Bronchial epithelial cell (primary cell): ENCODE measurements at regions not wholly inside any gene's neighbourhood (a gene's known extent, or its start where the extent isn't known, plus 50 kb on each side); places are given as distances from the start of the nearest gene placed in this dataset.
A peak's percentile ranks its signal among the peaks of the same experiment; 100 is the strongest.

Source experiments
- DNase-seq: peaks from one replicate; pipeline ENCODE4 v3.0.0-alpha.2; 2010; ENCODE audit warnings: low read depth
- FAIRE-seq: peaks from 2 replicates; lab custom pipeline; 2011; peaks lifted over from hg19 to GRCh38; lab: Jason Lieb, UNC
- H3K27me3 ChIP-seq: 2 replicates; pipeline ENCODE4 v1.5.1; 2011; ENCODE audit warnings: low read length; ENCODE audit not compliant: control insufficient read depth, insufficient read depth
- H3K36me3 ChIP-seq: 2 replicates; pipeline ENCODE4 v1.5.1; 2011; ENCODE audit warnings: low read length; ENCODE audit not compliant: control insufficient read depth, insufficient read depth
- H3K4me3 ChIP-seq: 2 replicates; pipeline ENCODE4 v1.5.1; 2011; ENCODE audit warnings: mild to moderate bottlenecking, low read depth, low read length, control low read depth
- TF ChIP-seq, protein P1 (sequence below): IDR thresholded peaks from 2 replicates; pipeline ENCODE4 v1.5.1; 2011; ENCODE audit warnings: mild to moderate bottlenecking, moderate library complexity, low read length, control low read depth, inconsistent platforms; ENCODE audit not compliant: insufficient read depth, severe bottlenecking

DNA sequence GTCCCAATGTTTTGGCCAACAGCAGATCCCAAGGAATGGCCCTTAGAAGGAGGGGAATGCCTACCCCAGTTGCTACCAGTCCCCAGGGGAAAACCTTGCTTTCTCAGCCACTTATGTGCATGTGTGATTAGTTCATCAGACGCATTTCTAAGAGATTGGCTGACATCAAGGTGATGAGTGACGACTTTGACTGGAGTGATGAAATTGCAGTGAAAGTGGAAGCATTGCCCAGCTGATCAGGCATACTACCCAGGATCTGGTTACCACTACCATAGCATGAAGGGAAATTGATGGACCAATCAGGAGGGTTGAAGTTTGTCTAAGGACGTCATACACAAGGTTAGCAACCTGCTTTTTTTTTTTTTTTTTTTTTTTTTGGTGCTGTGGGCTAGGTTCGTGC is 90.3 kb upstream of the ELMO1 start:
- no peak overlapping the region for H3K4me3 ChIP-seq
- DNase-seq (no peak), FAIRE-seq (no peak)
- H3K36me3 ChIP-seq = no peaks in the 10 kb centered on the region
- H3K27me3 ChIP-seq = no peaks in the 10 kb centered on the region
- TF ChIP-seq, protein P1, sequence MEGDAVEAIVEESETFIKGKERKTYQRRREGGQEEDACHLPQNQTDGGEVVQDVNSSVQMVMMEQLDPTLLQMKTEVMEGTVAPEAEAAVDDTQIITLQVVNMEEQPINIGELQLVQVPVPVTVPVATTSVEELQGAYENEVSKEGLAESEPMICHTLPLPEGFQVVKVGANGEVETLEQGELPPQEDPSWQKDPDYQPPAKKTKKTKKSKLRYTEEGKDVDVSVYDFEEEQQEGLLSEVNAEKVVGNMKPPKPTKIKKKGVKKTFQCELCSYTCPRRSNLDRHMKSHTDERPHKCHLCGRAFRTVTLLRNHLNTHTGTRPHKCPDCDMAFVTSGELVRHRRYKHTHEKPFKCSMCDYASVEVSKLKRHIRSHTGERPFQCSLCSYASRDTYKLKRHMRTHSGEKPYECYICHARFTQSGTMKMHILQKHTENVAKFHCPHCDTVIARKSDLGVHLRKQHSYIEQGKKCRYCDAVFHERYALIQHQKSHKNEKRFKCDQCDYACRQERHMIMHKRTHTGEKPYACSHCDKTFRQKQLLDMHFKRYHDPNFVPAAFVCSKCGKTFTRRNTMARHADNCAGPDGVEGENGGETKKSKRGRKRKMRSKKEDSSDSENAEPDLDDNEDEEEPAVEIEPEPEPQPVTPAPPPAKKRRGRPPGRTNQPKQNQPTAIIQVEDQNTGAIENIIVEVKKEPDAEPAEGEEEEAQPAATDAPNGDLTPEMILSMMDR = no peak

- no peak for FAIRE-seq
- H3K27me3 ChIP-seq = no peaks in the 10 kb centered on the region
- DNase-seq = no peak
- no peaks in the 10 kb centered on the region for H3K36me3 ChIP-seq
- TF ChIP-seq, protein P1 = no peak
- H3K4me3 ChIP-seq = no peak overlapping the region
These were observed 92.3 kb upstream of the ELMO1 start for GRCh38 chr7:37540917-37541316.

GRCh38 chr7:37541810-37542443 is 93.3 kb upstream of the ELMO1 start:
- H3K27me3 ChIP-seq = no peaks in the 10 kb centered on the region

DNA sequence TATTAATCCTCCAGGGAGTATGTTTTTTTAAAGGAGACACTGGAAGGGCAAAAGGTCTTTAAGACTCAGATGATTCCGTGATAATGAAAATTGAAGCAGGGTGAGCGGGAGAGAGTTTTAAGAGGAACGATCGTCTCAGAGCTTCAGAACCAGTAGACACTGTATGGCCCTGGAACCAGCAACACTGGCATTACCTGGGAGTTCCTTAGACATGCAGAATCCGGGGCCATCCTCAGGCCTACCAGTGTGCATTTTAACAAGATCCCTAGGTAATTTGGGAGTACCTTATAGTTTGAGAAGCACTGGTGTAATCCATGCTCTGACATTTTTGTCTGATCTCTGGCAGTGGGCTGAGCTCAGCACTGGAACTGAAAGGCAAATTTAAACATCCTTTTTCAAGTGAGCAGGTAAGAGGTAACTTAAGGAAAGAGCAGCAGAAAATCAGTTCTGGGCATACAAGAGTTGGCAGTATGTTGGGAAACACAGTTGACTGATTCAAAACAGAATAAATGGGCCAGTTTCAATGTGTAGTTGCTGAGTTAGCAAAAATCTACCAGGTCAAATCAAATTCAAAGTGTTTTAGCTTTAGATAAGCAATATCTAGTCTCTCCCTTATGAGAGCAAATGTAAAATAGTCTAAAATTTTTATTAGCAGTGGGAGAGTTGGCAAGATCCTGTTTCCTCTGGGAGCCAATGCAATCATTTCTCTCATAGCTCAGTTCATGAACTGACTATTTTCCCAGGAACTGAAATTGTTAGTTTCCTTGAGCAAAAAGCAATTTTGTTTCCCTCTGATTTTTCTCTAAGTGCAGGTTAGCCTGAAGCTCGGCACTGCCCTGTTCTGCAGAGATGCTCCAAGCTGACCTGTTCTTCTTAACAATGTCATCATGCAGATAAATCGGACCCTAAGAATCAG is 97.2 kb upstream of the ELMO1 start:
- no peak for FAIRE-seq
- TF ChIP-seq, protein P1 = no peak

More at GRCh38 chr7:37541810-37542443, 93.3 kb upstream of the ELMO1 start:
- no peaks in the 10 kb centered on the region for H3K36me3 ChIP-seq
- TF ChIP-seq, protein P1 = no peak
- no peak overlapping the region for H3K4me3 ChIP-seq
- DNase-seq (no peak), FAIRE-seq (no peak)

GRCh38 chr7:37546677-37547076 is 98.0 kb upstream of the ELMO1 start:
- FAIRE-seq (no peak), DNase-seq (peak; percentile 27)
- no peak overlapping the region for H3K4me3 ChIP-seq
- H3K27me3 ChIP-seq = no peaks in the 10 kb centered on the region
- TF ChIP-seq, protein P1 = no peak
- H3K36me3 ChIP-seq = no peaks in the 10 kb centered on the region

More for the DNA sequence above, 97.2 kb upstream of the ELMO1 start:
- H3K27me3 ChIP-seq = no peaks in the 10 kb centered on the region
- DNase-seq = no peak
- no peaks in the 10 kb centered on the region for H3K36me3 ChIP-seq
- no peak overlapping the region for H3K4me3 ChIP-seq
